DND-41 (cell line): ENCODE measurements at regions not wholly inside any gene's neighbourhood (a gene's known extent, or its start where the extent isn't known, plus 50 kb on each side); places are given as distances from the start of the nearest gene placed in this dataset.
A peak's percentile ranks its signal among the peaks of the same experiment; 100 is the strongest.

ENCODE experiments used
- ATAC-seq: fragments of 200-7000 bp; cut with Tn5 transposase; 3 replicates; pipeline ENCODE4 v1.9.1; 2021; ENCODE audit warnings: low read depth; ENCODE audit not compliant: insufficient read depth
- DNase-seq: peaks from one replicate; pipeline ENCODE4 v3.0.0-alpha.2; 2020
- H2AFZ ChIP-seq: 2 replicates; pipeline ENCODE4 v1.6.0; 2012; ENCODE audit warnings: low read depth, low read length
- H3K27ac ChIP-seq: 2 replicates; pipeline ENCODE4 v1.5.1; 2012; ENCODE audit warnings: low read length, inconsistent platforms
- H3K27me3 ChIP-seq: fragments of 200-600 bp; sonication (generic); 2 replicates; pipeline ENCODE4 v1.6.0; 2012; ENCODE audit warnings: low read length, mild to moderate bottlenecking, inconsistent platforms; ENCODE audit not compliant: insufficient read depth, poor library complexity
- H3K36me3 ChIP-seq: 2 replicates; pipeline ENCODE4 v1.5.1; 2012; ENCODE audit warnings: low read length, inconsistent platforms; ENCODE audit not compliant: insufficient read depth
- H3K4me1 ChIP-seq: 2 replicates; pipeline ENCODE4 v1.5.1; 2012; ENCODE audit warnings: mild to moderate bottlenecking, low read length; ENCODE audit not compliant: insufficient read depth
- H3K4me2 ChIP-seq: 2 replicates; pipeline ENCODE4 v1.6.0; 2012; ENCODE audit warnings: mild to moderate bottlenecking, moderate library complexity, low read length, inconsistent platforms; ENCODE audit not compliant: insufficient read depth
- H3K4me3 ChIP-seq, 2 experiments: fragments of 200-600 bp in 1 of 2; shearing (Covaris generic) in 1 of 2; 2 replicates each; pipeline ENCODE4 v1.5.1; 2012 to 2016; ENCODE audit warnings: inconsistent platforms in 2 of 2, low read length in 2 of 2, mild to moderate bottlenecking in 2 of 2, low read depth in 1 of 2, moderate library complexity in 1 of 2
- H3K79me2 ChIP-seq: 2 replicates; pipeline ENCODE4 v1.6.0; 2012; ENCODE audit warnings: low read length, inconsistent platforms; ENCODE audit not compliant: insufficient read depth
- H3K9ac ChIP-seq: 2 replicates; pipeline ENCODE4 v1.6.0; 2012; ENCODE audit warnings: low read depth, mild to moderate bottlenecking, inconsistent platforms, low read length, moderate library complexity
- H3K9me3 ChIP-seq: 2 replicates; pipeline ENCODE4 v1.5.1; 2012; ENCODE audit warnings: low read length, moderate library complexity, mild to moderate bottlenecking, inconsistent platforms; ENCODE audit not compliant: insufficient read depth, severe bottlenecking
- H4K20me1 ChIP-seq: 2 replicates; pipeline ENCODE4 v1.6.0; 2012; ENCODE audit warnings: low read length; ENCODE audit not compliant: insufficient read depth
- CTCF ChIP-seq: IDR thresholded peaks from 2 replicates; pipeline ENCODE4 v1.5.1; 2012; ENCODE audit warnings: borderline replicate concordance, low read length, moderate library complexity, mild to moderate bottlenecking; ENCODE audit not compliant: poor library complexity, severe bottlenecking; ENCODE audit errors: extremely low read depth
- EZH2 ChIP-seq: IDR thresholded peaks from 3 replicates; pipeline ENCODE4 v1.6.1; 2012; ENCODE audit warnings: borderline replicate concordance, low read depth, mild to moderate bottlenecking, moderate library complexity, low read length, inconsistent platforms; ENCODE audit not compliant: severe bottlenecking

GRCh38 chr16:51756447-51757123 is 605.5 kb upstream of the SALL1 start:
- no peak overlapping the region for H3K27ac ChIP-seq
- H3K4me3 ChIP-seq, result no peak overlapping the region
- ATAC-seq (peak; percentile 24; the same call in 1 of the 3 replicates), DNase-seq (no peak)
- H4K20me1 ChIP-seq, result no peaks in the 10 kb centered on the region
- no peak for TF ChIP-seq EZH2
- no peak for TF ChIP-seq CTCF
- H3K27me3 ChIP-seq, result peaks cover 28% of the 10 kb centered on the region
- H3K4me1 ChIP-seq, result no peaks in the 10 kb centered on the region
- H3K9ac ChIP-seq, result no peak overlapping the region
- no peaks in the 10 kb centered on the region for H3K9me3 ChIP-seq
- no peaks in the 10 kb centered on the region for H3K79me2 ChIP-seq
- H3K4me2 ChIP-seq, result no peak overlapping the region
- no peaks in the 10 kb centered on the region for H3K36me3 ChIP-seq
- H2AFZ ChIP-seq, result no peak overlapping the region

GRCh38 chr16:51755577-51756355 is 604.7 kb upstream of the SALL1 start:
- TF ChIP-seq EZH2 (no peak), CTCF (no peak)
- H3K4me1 ChIP-seq, result no peaks in the 10 kb centered on the region
- no peaks in the 10 kb centered on the region for H3K9me3 ChIP-seq
- ATAC-seq (no peak), DNase-seq (no peak)
- peaks cover 23% of the 10 kb centered on the region for H3K27me3 ChIP-seq
- no peak overlapping the region for H3K4me2 ChIP-seq
- H3K27ac ChIP-seq, result no peak overlapping the region
- no peaks in the 10 kb centered on the region for H4K20me1 ChIP-seq
- no peak overlapping the region for H3K4me3 ChIP-seq
- H3K9ac ChIP-seq, result no peak overlapping the region
- H3K79me2 ChIP-seq, result no peaks in the 10 kb centered on the region
- H3K36me3 ChIP-seq, result no peaks in the 10 kb centered on the region
- H2AFZ ChIP-seq, result no peak overlapping the region

- no peaks in the 10 kb centered on the region for H3K79me2 ChIP-seq
These were observed 604.0 kb upstream of the SALL1 start for GRCh38 chr16:51755039-51755501.

More at GRCh38 chr16:51755039-51755501, 604.0 kb upstream of the SALL1 start:
- Histone ChIP-seq H3K27me3 (peaks cover 22% of the 10 kb centered on the region), H3K4me3 (no peak overlapping the region), H3K4me2 (no peak overlapping the region), H3K9ac (no peak overlapping the region), H3K36me3 (no peaks in the 10 kb centered on the region), H3K27ac (no peak overlapping the region), H3K4me1 (no peaks in the 10 kb centered on the region), H2AFZ (no peak overlapping the region), H3K9me3 (no peaks in the 10 kb centered on the region), H4K20me1 (no peaks in the 10 kb centered on the region)
- no peak for ATAC-seq
- no peak for TF ChIP-seq CTCF
- TF ChIP-seq EZH2, result no peak
- no peak for DNase-seq
